ENCODE measurements at regions not wholly inside any gene's neighbourhood (a gene's known extent, or its start where the extent isn't known, plus 50 kb on each side); places are given as distances from the start of the nearest gene placed in this dataset.
"Not testable (repeated sequence)": the region's sequence is repeated elsewhere in the genome, so short reads cannot be mapped to it uniquely, and the experiment has no call there.

DNA sequence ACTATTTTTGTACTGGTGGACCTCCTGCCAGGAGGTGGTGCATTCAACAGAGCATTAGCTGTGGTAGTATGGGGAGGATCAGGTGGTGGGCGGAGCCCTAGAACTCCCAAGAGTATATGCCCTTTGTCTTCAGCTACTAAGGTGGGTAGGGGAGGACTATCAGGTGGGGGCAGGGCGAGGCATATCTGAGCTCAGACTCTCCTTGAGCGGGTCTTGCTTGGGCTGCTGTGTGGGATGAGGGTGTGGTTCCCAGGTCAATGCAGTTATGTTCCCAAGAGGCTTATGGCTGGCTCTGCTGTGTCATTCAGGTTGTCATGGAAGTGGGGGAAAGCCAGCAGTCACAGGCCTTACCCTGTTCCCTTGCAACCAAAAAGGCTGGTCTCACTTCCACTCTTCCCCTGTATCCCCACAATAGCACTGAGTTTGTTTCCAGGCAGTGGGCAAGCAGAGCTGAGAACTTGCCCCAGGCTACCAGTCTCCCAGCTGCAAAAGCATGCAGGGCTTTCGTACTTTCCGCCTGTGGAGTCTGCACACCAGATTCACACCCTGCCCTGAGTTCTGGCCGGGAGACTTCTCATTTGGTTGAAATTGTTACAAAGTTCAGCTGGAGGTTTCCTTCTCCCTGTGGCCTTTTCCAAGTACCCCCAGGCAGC, 93.7 kb upstream of the DPPA4 start:
- no peak for DNase-seq
- H3K27me3 ChIP-seq (replicated peaks in 2 of 5; ENCODE audit: control insufficient read depth in 4 of 5, insufficient read depth in 5 of 5, low read length in 4 of 5), result no peaks in the 10 kb centered on the region
- H3K4me3 ChIP-seq (ENCODE audit: control insufficient read depth in 1 of 7, extremely low read depth in 1 of 7, insufficient read depth in 4 of 7, low read depth in 2 of 7, low read length in 6 of 7), result no peak overlapping the region
- H3K4me1 ChIP-seq (ENCODE audit: control extremely low read depth in 1 of 4, control insufficient read depth in 4 of 4, insufficient read depth in 4 of 4, low read length in 3 of 4), result no peaks in the 10 kb centered on the region
- ChIA-PET CTCF (no interaction called here), POLR2A (no interaction called here)
- no peaks in the 10 kb centered on the region for H3K9me3 ChIP-seq (ENCODE audit: control extremely low read depth in 1 of 5, control insufficient read depth in 4 of 5, insufficient read depth in 2 of 5, low read depth in 1 of 5, low read length in 4 of 5)
- no peaks in the 10 kb centered on the region for H3K36me3 ChIP-seq (ENCODE audit: control insufficient read depth in 4 of 4, insufficient read depth in 4 of 4, low read length in 3 of 4)
- H3K27ac ChIP-seq (ENCODE audit: insufficient read depth in 1 of 2, low read depth in 1 of 2, low read length in 2 of 2, poor library complexity in 1 of 2, severe bottlenecking in 2 of 2), result no peak overlapping the region
- WGBS (ENCODE audit: insufficient coverage), result 83% methylated on average over 6 of the region's 6 CpGs

DNA sequence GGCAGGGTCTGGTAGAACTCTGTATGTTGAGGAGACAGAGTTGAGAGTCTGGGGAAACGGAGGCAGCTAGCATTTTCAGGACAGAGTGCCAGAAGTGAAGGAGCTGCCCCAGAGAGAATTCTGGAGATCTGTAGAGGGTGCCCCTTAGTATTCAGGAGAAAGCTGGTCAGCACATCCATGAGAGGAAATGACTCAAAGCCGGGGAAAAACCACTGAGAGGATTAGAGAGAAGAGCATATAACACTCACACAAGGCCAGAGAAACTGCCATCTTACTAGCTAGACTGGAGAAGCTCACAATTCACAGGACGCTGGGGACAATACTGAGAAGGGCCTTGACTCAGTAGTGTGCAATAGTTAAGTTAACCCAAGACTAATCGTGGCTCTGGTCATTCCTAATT, 75.7 kb upstream of the DPPA4 start:
- peaks cover 0 to 3% (median 0%) of the 10 kb centered on the region in 5 experiments for H3K9me3 ChIP-seq (ENCODE audit: control extremely low read depth in 1 of 5, control insufficient read depth in 4 of 5, insufficient read depth in 2 of 5, low read depth in 1 of 5, low read length in 4 of 5)
- WGBS (ENCODE audit: insufficient coverage), result 78% methylated on average over 3 of the region's 4 CpGs
- no peaks in the 10 kb centered on the region for H3K27me3 ChIP-seq (replicated peaks in 2 of 5; ENCODE audit: control insufficient read depth in 4 of 5, insufficient read depth in 5 of 5, low read length in 4 of 5)
- no peak overlapping the region for H3K4me3 ChIP-seq (ENCODE audit: control insufficient read depth in 1 of 7, extremely low read depth in 1 of 7, insufficient read depth in 4 of 7, low read depth in 2 of 7, low read length in 6 of 7)
- peak in 2 of 3 donors; percentile 17 to 21 for DNase-seq
- H3K36me3 ChIP-seq (ENCODE audit: control insufficient read depth in 4 of 4, insufficient read depth in 4 of 4, low read length in 3 of 4), result no peaks in the 10 kb centered on the region
- ChIA-PET POLR2A (no interaction called here), CTCF (no interaction called here)
- no peaks in the 10 kb centered on the region for H3K4me1 ChIP-seq (ENCODE audit: control extremely low read depth in 1 of 4, control insufficient read depth in 4 of 4, insufficient read depth in 4 of 4, low read length in 3 of 4)
- no peak overlapping the region for H3K27ac ChIP-seq (ENCODE audit: insufficient read depth in 1 of 2, low read depth in 1 of 2, low read length in 2 of 2, poor library complexity in 1 of 2, severe bottlenecking in 2 of 2)

DNA sequence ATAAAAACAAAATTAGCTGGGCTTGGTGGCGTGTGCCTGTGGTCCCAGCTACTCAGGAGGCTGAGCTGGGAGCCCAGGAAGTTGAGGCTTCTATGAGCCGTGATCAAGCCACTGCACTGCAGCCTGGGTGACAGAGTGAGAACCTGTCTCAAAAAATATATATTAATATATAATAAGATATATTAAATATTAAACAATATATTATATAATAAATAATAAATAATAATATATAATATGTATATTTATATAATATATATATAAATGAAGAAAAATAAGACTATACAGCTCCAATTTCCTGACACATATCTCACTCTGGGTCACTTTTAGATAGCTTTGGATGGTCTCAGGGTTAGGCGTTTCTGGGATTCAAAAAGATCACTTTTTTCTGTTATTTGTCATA, 74.2 kb upstream of the DPPA4 start:
- POLR2A ChIA-PET, result no interaction called here
- CTCF ChIA-PET, result no interaction called here
- Histone ChIP-seq H3K4me3 (ENCODE audit: control insufficient read depth in 1 of 7, extremely low read depth in 1 of 7, insufficient read depth in 4 of 7, low read depth in 2 of 7, low read length in 6 of 7) (no peak overlapping the region), H3K36me3 (ENCODE audit: control insufficient read depth in 4 of 4, insufficient read depth in 4 of 4, low read length in 3 of 4) (no peaks in the 10 kb centered on the region), H3K27me3 (replicated peaks in 2 of 5; ENCODE audit: control insufficient read depth in 4 of 5, insufficient read depth in 5 of 5, low read length in 4 of 5) (no peaks in the 10 kb centered on the region), H3K9me3 (ENCODE audit: control extremely low read depth in 1 of 5, control insufficient read depth in 4 of 5, insufficient read depth in 2 of 5, low read depth in 1 of 5, low read length in 4 of 5) (peaks cover 0 to 3% (median 0%) of the 10 kb centered on the region in 5 experiments), H3K4me1 (ENCODE audit: control extremely low read depth in 1 of 4, control insufficient read depth in 4 of 4, insufficient read depth in 4 of 4, low read length in 3 of 4) (no peaks in the 10 kb centered on the region), H3K27ac (ENCODE audit: insufficient read depth in 1 of 2, low read depth in 1 of 2, low read length in 2 of 2, poor library complexity in 1 of 2, severe bottlenecking in 2 of 2) (no peak overlapping the region)
- no CpG with 5 or more reads among the region's 3 CpGs for WGBS (ENCODE audit: insufficient coverage)
- no peak for DNase-seq

DNA sequence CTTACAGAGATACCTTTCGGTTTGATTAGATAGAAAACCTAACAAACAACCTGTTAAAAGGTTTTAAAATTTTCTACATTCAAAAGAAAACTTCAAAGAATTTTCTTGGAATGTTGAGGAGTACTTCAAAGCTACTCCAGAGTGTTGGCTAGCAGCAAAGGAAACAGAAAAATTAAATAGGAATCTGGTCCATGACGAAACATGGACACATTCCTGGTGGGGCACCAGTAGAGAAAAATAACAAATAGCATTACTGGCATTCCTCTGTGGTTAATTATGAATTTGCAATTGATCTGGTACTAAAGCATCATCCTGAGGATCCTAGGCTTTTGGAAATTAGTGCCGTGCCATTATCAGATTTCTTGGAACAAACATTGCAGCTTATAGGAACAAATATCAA, 59.5 kb upstream of the DPPA4 start:
- ChIA-PET CTCF (interaction anchor here (1.3 to 2.7 kb wide), 2 partner anchors 121 to 370 kb away, joined by 3 to 9 read pairs; no protein-coding TSS in a partner anchor), POLR2A (interaction anchor here (0.6 kb wide), 1 partner anchor 1677 kb away, joined by 3 read pairs; no protein-coding TSS in a partner anchor)
- 100% methylated on average over 2 of the region's 3 CpGs for WGBS (ENCODE audit: insufficient coverage)
- H3K9me3 ChIP-seq (ENCODE audit: control extremely low read depth in 1 of 5, control insufficient read depth in 4 of 5, insufficient read depth in 2 of 5, low read depth in 1 of 5, low read length in 4 of 5), result no peaks in the 10 kb centered on the region
- H3K27me3 ChIP-seq (replicated peaks in 2 of 5; ENCODE audit: control insufficient read depth in 4 of 5, insufficient read depth in 5 of 5, low read length in 4 of 5), result no peaks in the 10 kb centered on the region
- no peak overlapping the region for H3K4me3 ChIP-seq (ENCODE audit: control insufficient read depth in 1 of 7, extremely low read depth in 1 of 7, insufficient read depth in 4 of 7, low read depth in 2 of 7, low read length in 6 of 7)
- H3K36me3 ChIP-seq (ENCODE audit: control insufficient read depth in 4 of 4, insufficient read depth in 4 of 4, low read length in 3 of 4), result no peaks in the 10 kb centered on the region
- H3K27ac ChIP-seq (ENCODE audit: insufficient read depth in 1 of 2, low read depth in 1 of 2, low read length in 2 of 2, poor library complexity in 1 of 2, severe bottlenecking in 2 of 2), result no peak overlapping the region
- H3K4me1 ChIP-seq (ENCODE audit: control extremely low read depth in 1 of 4, control insufficient read depth in 4 of 4, insufficient read depth in 4 of 4, low read length in 3 of 4), result no peaks in the 10 kb centered on the region
- DNase-seq, result no peak

DNA sequence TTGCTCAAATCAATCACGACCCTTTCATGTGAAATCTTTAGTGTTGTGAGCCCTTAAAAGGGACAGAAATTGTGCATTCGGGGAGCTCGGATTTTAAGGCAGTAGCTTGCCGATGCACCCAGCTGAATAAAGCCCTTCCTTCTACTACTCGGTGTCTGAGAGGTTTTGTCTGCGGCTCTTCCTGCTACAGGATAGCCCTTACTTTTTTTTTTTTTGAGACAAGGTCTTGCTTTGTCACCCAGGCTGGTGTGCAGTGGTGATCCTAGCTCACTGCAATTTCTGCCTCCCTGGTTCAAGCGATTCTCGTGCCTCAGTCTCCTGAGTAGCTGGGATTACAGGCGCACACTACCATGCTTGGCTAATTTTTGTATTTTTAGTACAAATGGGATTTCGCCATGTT, 56.4 kb upstream of the DPPA4 start:
- H3K4me1 ChIP-seq (ENCODE audit: control extremely low read depth in 1 of 4, control insufficient read depth in 4 of 4, insufficient read depth in 4 of 4, low read length in 3 of 4); H3K27me3 ChIP-seq (replicated peaks in 2 of 5; ENCODE audit: control insufficient read depth in 4 of 5, insufficient read depth in 5 of 5, low read length in 4 of 5); H3K4me3 ChIP-seq (ENCODE audit: control insufficient read depth in 1 of 7, extremely low read depth in 1 of 7, insufficient read depth in 4 of 7, low read depth in 2 of 7, low read length in 6 of 7); POLR2A ChIA-PET; H3K27ac ChIP-seq (ENCODE audit: insufficient read depth in 1 of 2, low read depth in 1 of 2, low read length in 2 of 2, poor library complexity in 1 of 2, severe bottlenecking in 2 of 2); H3K36me3 ChIP-seq (ENCODE audit: control insufficient read depth in 4 of 4, insufficient read depth in 4 of 4, low read length in 3 of 4); H3K9me3 ChIP-seq (ENCODE audit: control extremely low read depth in 1 of 5, control insufficient read depth in 4 of 5, insufficient read depth in 2 of 5, low read depth in 1 of 5, low read length in 4 of 5); DNase-seq; CTCF ChIA-PET: not testable (repeated sequence)
- 94% methylated on average over 9 of the region's 10 CpGs for WGBS (ENCODE audit: insufficient coverage)

DNA sequence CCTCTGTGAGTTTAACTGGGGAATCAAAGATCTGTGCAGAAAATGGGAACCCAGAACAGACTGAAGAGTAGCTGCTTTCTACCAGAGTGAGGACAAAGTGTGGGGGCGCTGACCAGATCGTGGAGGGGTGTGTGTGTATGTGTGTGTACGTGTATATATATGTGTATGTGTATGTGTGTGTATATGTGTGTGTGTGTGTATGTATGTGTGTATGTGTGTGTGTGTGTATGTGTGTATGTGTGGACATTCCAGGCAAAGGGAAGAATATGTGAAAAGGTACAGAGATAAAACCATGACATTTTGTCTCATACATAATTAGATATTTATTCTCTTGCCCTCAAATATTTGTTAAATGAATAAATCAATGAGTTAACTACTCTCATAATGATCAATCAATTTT, 54.9 kb upstream of the DPPA4 start:
- no peak for DNase-seq
- CTCF ChIA-PET, result no interaction called here
- Histone ChIP-seq H3K27ac (ENCODE audit: insufficient read depth in 1 of 2, low read depth in 1 of 2, low read length in 2 of 2, poor library complexity in 1 of 2, severe bottlenecking in 2 of 2) (no peak overlapping the region), H3K9me3 (ENCODE audit: control extremely low read depth in 1 of 5, control insufficient read depth in 4 of 5, insufficient read depth in 2 of 5, low read depth in 1 of 5, low read length in 4 of 5) (no peaks in the 10 kb centered on the region), H3K4me3 (ENCODE audit: control insufficient read depth in 1 of 7, extremely low read depth in 1 of 7, insufficient read depth in 4 of 7, low read depth in 2 of 7, low read length in 6 of 7) (no peak overlapping the region), H3K36me3 (ENCODE audit: control insufficient read depth in 4 of 4, insufficient read depth in 4 of 4, low read length in 3 of 4) (no peaks in the 10 kb centered on the region), H3K27me3 (replicated peaks in 2 of 5; ENCODE audit: control insufficient read depth in 4 of 5, insufficient read depth in 5 of 5, low read length in 4 of 5) (no peaks in the 10 kb centered on the region), H3K4me1 (ENCODE audit: control extremely low read depth in 1 of 4, control insufficient read depth in 4 of 4, insufficient read depth in 4 of 4, low read length in 3 of 4) (peaks cover 3 to 7% (median 5%) of the 10 kb centered on the region in 4 experiments)
- 100% methylated on average over 2 of the region's 3 CpGs for WGBS (ENCODE audit: insufficient coverage)
- POLR2A ChIA-PET, result no interaction called here

DNA sequence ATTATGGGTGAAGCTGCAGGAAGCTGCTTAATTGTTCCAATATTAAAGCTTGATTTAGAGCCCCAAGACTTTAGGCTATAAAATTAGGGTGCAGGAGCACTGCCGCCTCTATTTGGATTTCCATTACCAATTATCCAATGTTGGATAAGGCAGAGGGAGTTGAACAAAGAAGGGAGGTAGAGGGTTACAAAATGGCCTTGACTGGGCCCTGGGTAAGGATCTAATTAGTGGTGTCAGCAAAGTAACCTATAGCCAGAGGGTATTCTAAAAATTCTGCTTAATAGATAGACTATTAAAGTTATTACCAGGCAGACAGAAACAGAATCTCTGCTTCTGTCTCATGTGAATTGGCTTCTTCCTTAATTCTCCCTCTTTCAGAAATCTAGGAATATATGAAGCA, 50.3 kb upstream of the DPPA4 start:
- H3K36me3 ChIP-seq (ENCODE audit: control insufficient read depth in 4 of 4, insufficient read depth in 4 of 4, low read length in 3 of 4), result no peaks in the 10 kb centered on the region

More for the DNA sequence above, 50.3 kb upstream of the DPPA4 start:
- WGBS (ENCODE audit: insufficient coverage), result no CpG with 5 or more reads among the region's 1 CpG
- no peaks in the 10 kb centered on the region for H3K27me3 ChIP-seq (replicated peaks in 2 of 5; ENCODE audit: control insufficient read depth in 4 of 5, insufficient read depth in 5 of 5, low read length in 4 of 5)
- peaks cover 6 to 15% (median 8%) of the 10 kb centered on the region in 4 experiments for H3K4me1 ChIP-seq (ENCODE audit: control extremely low read depth in 1 of 4, control insufficient read depth in 4 of 4, insufficient read depth in 4 of 4, low read length in 3 of 4)
- H3K27ac ChIP-seq (ENCODE audit: insufficient read depth in 1 of 2, low read depth in 1 of 2, low read length in 2 of 2, poor library complexity in 1 of 2, severe bottlenecking in 2 of 2), result peak overlapping the region in 1 of 2 experiments; percentile 17
- POLR2A ChIA-PET, result no interaction called here
- DNase-seq, result no peak
- CTCF ChIA-PET, result no interaction called here
- H3K9me3 ChIP-seq (ENCODE audit: control extremely low read depth in 1 of 5, control insufficient read depth in 4 of 5, insufficient read depth in 2 of 5, low read depth in 1 of 5, low read length in 4 of 5), result no peaks in the 10 kb centered on the region
- H3K4me3 ChIP-seq (ENCODE audit: control insufficient read depth in 1 of 7, extremely low read depth in 1 of 7, insufficient read depth in 4 of 7, low read depth in 2 of 7, low read length in 6 of 7), result peak overlapping the region in 1 of 7 experiments; percentile 38
